WTC11 (cell line): ENCODE measurements at regions not wholly inside any gene's neighbourhood (a gene's known extent, or its start where the extent isn't known, plus 50 kb on each side); places are given as distances from the start of the nearest gene placed in this dataset.

Experiments
- ATAC-seq: fragments of 200-7000 bp; cut with Tn5 transposase; 2 replicates; pipeline ENCODE4 v1.10.0; 2021; ENCODE audit warnings: mild to moderate bottlenecking, moderate library complexity
- CTCF ChIA-PET: fragments of 300-600 bp; sonication (Branson Sonifier 250); formaldehyde crosslinking; loops from one replicate; lab custom pipeline; 2021; ENCODE audit warnings: antibody characterized with exemption; lab: Charles Lee
- POLR2A ChIA-PET: fragments of 350-600 bp; sonication (Branson Sonifier 250); formaldehyde crosslinking; loops from one replicate; lab custom pipeline; 2021; ENCODE audit warnings: antibody characterized with exemption; lab: Charles Lee
- DNase-seq: peaks from one replicate; pipeline ENCODE4 v3.0.0; 2021; ENCODE audit warnings: low spot score
- H3K27ac Mint-ChIP-seq: 2 replicates; pipeline ENCODE4 v1.8.0; 2021; ENCODE audit warnings: mixed read lengths
- H3K27me3 Mint-ChIP-seq: 2 replicates; pipeline ENCODE4 v1.8.0; 2021; ENCODE audit warnings: low read depth, mild to moderate bottlenecking, moderate library complexity, mixed read lengths
- H3K36me3 Mint-ChIP-seq: 2 replicates; pipeline ENCODE4 v1.8.0; 2021; ENCODE audit warnings: mixed read lengths
- H3K4me1 Mint-ChIP-seq: 2 replicates; pipeline ENCODE4 v1.8.0; 2022; ENCODE audit warnings: mixed read lengths
- H3K4me3 Mint-ChIP-seq: 2 replicates; pipeline ENCODE4 v1.8.0; 2021; ENCODE audit warnings: mild to moderate bottlenecking, moderate library complexity, mixed read lengths
- H3K9me3 Mint-ChIP-seq: 2 replicates; pipeline ENCODE4 v1.8.0; 2021; ENCODE audit warnings: mixed read lengths
- CBFB ChIP-seq: sonication (generic); formaldehyde crosslinking; IDR thresholded peaks from 2 replicates; pipeline ENCODE4 v1.8.1; 2022; ENCODE audit warnings: mild to moderate bottlenecking, low read depth, missing genetic modification reagents
- CREB1 ChIP-seq: sonication (generic); formaldehyde crosslinking; IDR thresholded peaks from 2 replicates; pipeline ENCODE4 v1.8.0; 2023; ENCODE audit warnings: mild to moderate bottlenecking, missing genetic modification reagents
- EMX1 ChIP-seq: fragments of 250-450 bp; sonication (Bioruptor Pico); IDR thresholded peaks from 2 replicates; pipeline ENCODE4 v1.8.0; 2021; ENCODE audit warnings: mild to moderate bottlenecking
- FOXK1 ChIP-seq: sonication (generic); formaldehyde crosslinking; IDR thresholded peaks from 2 replicates; pipeline ENCODE4 v1.8.0; 2022; ENCODE audit warnings: mild to moderate bottlenecking, moderate library complexity, missing genetic modification reagents
- GABPB1 ChIP-seq: sonication (generic); formaldehyde crosslinking; IDR thresholded peaks from 2 replicates; pipeline ENCODE4 v1.8.1; 2023; ENCODE audit warnings: mild to moderate bottlenecking, missing genetic modification reagents
- JAZF1 ChIP-seq: fragments of 250-450 bp; sonication (Bioruptor Pico); IDR thresholded peaks from 2 replicates; pipeline ENCODE4 v1.9.0; 2021; ENCODE audit warnings: moderate library complexity, mild to moderate bottlenecking, inconsistent platforms
- MXD4 ChIP-seq: fragments of 250-450 bp; sonication (Bioruptor Pico); IDR thresholded peaks from 2 replicates; pipeline ENCODE4 v1.8.0; 2021; ENCODE audit warnings: mild to moderate bottlenecking, moderate library complexity, borderline replicate concordance
- NFE2L1 ChIP-seq: sonication (generic); formaldehyde crosslinking; IDR thresholded peaks from 2 replicates; pipeline ENCODE4 v1.8.1; 2023; ENCODE audit warnings: missing genetic modification reagents
- PRDM15 ChIP-seq: sonication (generic); formaldehyde crosslinking; IDR thresholded peaks from 2 replicates; pipeline ENCODE4 v1.8.0; 2022; ENCODE audit warnings: missing genetic modification reagents
- PRRX2 ChIP-seq: fragments of 250-450 bp; sonication (Bioruptor Pico); IDR thresholded peaks from 2 replicates; pipeline ENCODE4 v1.8.0; 2021; ENCODE audit warnings: mild to moderate bottlenecking
- RELA ChIP-seq: sonication (generic); formaldehyde crosslinking; IDR thresholded peaks from 2 replicates; pipeline ENCODE4 v1.8.1; 2022; ENCODE audit warnings: missing genetic modification reagents, mild to moderate bottlenecking, borderline replicate concordance
- SP1 ChIP-seq: sonication (generic); formaldehyde crosslinking; conservative IDR thresholded peaks from 2 replicates; pipeline ENCODE4 v1.8.1; 2022; ENCODE audit warnings: missing genetic modification reagents
- USF2 ChIP-seq: sonication (generic); formaldehyde crosslinking; IDR thresholded peaks from 2 replicates; pipeline ENCODE4 v1.8.1; 2023; ENCODE audit warnings: mild to moderate bottlenecking, missing genetic modification reagents, moderate library complexity
- ZNF512 ChIP-seq: sonication (generic); formaldehyde crosslinking; IDR thresholded peaks from 2 replicates; pipeline ENCODE4 v1.8.1; 2022; ENCODE audit warnings: missing genetic modification reagents, borderline replicate concordance
- TF ChIP-seq, protein P1 (sequence below): fragments of 200-600 bp; IDR thresholded peaks from 2 replicates; pipeline ENCODE4 v1.8.0; 2022; ENCODE audit warnings: antibody characterized with exemption
- TF ChIP-seq, protein P2 (sequence below): fragments of 250-450 bp; sonication (Bioruptor Pico); IDR thresholded peaks from 2 replicates; pipeline ENCODE4 v1.9.0; 2021; ENCODE audit warnings: mild to moderate bottlenecking, borderline replicate concordance

- ChIA-PET CTCF (interaction anchor here (0.6 to 2.8 kb wide), 5 partner anchors 9 to 1636 kb away, joined by 3 to 16 read pairs (median 7); no protein-coding TSS in a partner anchor), POLR2A (no interaction called here)
- peaks cover 5% of the 10 kb centered on the region; the same call in 1 of the 2 replicates for H3K9me3 Mint-ChIP-seq
- H3K4me1 Mint-ChIP-seq, result no peaks in the 10 kb centered on the region
- H3K27ac Mint-ChIP-seq, result no peak overlapping the region
- ATAC-seq, result no peak
- no peaks in the 10 kb centered on the region for H3K36me3 Mint-ChIP-seq
- H3K27me3 Mint-ChIP-seq, result no peaks in the 10 kb centered on the region; the same call in 1 of the 2 replicates
- TF ChIP-seq NFE2L1 (no peak), EMX1 (CRISPR knock-in tag) (no peak), CBFB (CRISPR knock-in tag) (no peak), PRRX2 (no peak), GABPB1 (no peak), SP1 (no peak), MXD4 (no peak), JAZF1 (CRISPR knock-in tag) (no peak), PRDM15 (CRISPR knock-in tag) (no peak)
- no peak for DNase-seq
- no peak overlapping the region for H3K4me3 Mint-ChIP-seq
These were observed 682.1 kb downstream of the KCNA4 start for GRCh38 chr11:29334776-29335130.

DNA sequence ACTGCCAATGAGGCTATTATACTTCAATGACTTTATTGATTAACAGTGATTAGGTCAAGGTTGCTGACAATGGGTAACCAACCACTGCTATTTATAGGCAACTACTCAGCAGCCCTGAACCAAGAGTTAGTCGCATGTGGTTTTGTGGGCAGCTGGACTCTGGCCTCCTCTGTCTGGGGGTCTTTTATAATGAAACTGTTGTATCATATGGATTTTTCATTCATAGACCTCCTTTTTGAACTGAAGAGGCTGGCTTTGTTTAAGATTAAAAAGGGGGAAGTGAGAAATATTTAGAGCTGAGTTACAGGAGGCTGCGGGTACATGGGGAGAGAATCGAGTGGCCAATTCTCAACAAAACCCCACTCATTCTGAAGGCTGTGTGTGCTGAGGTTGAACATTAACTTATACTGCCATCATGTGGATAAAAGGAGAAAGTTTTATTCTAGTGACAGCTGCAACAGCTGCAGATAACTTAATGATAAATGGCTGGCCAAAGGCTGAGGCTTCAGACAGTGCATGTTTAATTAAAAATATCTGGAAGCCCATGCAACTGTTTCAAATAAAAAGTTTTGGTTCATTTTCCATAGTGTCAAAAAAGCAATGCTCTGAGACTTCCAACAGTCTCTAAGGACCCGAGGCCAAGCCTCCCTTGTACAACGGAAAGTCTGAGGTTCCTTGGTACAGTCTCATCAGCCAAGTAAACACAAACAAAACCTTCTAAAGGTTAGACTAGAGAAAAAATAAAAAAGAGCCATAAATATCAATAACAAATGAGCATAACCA lies 682.6 kb downstream of the KCNA4 start:
- CTCF ChIA-PET, result interaction anchor here (0.6 to 2.8 kb wide), 5 partner anchors 9 to 1635 kb away, joined by 3 to 16 read pairs (median 7); no protein-coding TSS in a partner anchor

More for the DNA sequence above, 682.6 kb downstream of the KCNA4 start:
- POLR2A ChIA-PET, result no interaction called here
- Mint-ChIP-seq H3K4me1 (no peaks in the 10 kb centered on the region), H3K4me3 (no peak overlapping the region), H3K36me3 (no peaks in the 10 kb centered on the region), H3K9me3 (peaks cover 5% of the 10 kb centered on the region; the same call in 1 of the 2 replicates), H3K27me3 (no peaks in the 10 kb centered on the region; the same call in 1 of the 2 replicates), H3K27ac (no peak overlapping the region)
- no peak for DNase-seq
- ATAC-seq, result peak; percentile 81
- TF ChIP-seq ZNF512 (CRISPR knock-in tag), result no peak
- TF ChIP-seq, protein P1, sequence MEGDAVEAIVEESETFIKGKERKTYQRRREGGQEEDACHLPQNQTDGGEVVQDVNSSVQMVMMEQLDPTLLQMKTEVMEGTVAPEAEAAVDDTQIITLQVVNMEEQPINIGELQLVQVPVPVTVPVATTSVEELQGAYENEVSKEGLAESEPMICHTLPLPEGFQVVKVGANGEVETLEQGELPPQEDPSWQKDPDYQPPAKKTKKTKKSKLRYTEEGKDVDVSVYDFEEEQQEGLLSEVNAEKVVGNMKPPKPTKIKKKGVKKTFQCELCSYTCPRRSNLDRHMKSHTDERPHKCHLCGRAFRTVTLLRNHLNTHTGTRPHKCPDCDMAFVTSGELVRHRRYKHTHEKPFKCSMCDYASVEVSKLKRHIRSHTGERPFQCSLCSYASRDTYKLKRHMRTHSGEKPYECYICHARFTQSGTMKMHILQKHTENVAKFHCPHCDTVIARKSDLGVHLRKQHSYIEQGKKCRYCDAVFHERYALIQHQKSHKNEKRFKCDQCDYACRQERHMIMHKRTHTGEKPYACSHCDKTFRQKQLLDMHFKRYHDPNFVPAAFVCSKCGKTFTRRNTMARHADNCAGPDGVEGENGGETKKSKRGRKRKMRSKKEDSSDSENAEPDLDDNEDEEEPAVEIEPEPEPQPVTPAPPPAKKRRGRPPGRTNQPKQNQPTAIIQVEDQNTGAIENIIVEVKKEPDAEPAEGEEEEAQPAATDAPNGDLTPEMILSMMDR, result 0 out of 2 replicates have a peak, but pooled peaks have one; percentile 27
- no peak for TF ChIP-seq RELA (CRISPR knock-in tag)
- no peak for TF ChIP-seq USF2 (CRISPR knock-in tag)
- no peak for TF ChIP-seq CREB1 (CRISPR knock-in tag)
- no peak for TF ChIP-seq FOXK1 (CRISPR knock-in tag)
- TF ChIP-seq, protein P2, sequence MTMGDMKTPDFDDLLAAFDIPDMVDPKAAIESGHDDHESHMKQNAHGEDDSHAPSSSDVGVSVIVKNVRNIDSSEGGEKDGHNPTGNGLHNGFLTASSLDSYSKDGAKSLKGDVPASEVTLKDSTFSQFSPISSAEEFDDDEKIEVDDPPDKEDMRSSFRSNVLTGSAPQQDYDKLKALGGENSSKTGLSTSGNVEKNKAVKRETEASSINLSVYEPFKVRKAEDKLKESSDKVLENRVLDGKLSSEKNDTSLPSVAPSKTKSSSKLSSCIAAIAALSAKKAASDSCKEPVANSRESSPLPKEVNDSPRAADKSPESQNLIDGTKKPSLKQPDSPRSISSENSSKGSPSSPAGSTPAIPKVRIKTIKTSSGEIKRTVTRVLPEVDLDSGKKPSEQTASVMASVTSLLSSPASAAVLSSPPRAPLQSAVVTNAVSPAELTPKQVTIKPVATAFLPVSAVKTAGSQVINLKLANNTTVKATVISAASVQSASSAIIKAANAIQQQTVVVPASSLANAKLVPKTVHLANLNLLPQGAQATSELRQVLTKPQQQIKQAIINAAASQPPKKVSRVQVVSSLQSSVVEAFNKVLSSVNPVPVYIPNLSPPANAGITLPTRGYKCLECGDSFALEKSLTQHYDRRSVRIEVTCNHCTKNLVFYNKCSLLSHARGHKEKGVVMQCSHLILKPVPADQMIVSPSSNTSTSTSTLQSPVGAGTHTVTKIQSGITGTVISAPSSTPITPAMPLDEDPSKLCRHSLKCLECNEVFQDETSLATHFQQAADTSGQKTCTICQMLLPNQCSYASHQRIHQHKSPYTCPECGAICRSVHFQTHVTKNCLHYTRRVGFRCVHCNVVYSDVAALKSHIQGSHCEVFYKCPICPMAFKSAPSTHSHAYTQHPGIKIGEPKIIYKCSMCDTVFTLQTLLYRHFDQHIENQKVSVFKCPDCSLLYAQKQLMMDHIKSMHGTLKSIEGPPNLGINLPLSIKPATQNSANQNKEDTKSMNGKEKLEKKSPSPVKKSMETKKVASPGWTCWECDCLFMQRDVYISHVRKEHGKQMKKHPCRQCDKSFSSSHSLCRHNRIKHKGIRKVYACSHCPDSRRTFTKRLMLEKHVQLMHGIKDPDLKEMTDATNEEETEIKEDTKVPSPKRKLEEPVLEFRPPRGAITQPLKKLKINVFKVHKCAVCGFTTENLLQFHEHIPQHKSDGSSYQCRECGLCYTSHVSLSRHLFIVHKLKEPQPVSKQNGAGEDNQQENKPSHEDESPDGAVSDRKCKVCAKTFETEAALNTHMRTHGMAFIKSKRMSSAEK (CRISPR knock-in tag), result no peak
